Panc1 (cell line): ENCODE measurements at regions not wholly inside any gene's neighbourhood (a gene's known extent, or its start where the extent isn't known, plus 50 kb on each side); places are given as distances from the start of the nearest gene placed in this dataset.

Experiments used
- ATAC-seq: fragments of 200-7000 bp; cut with Tn5 transposase; 2 replicates; pipeline ENCODE4 v1.9.1; 2020; ENCODE audit warnings: mild to moderate bottlenecking, moderate library complexity
- BruUV-seq: library from RNA; stranded (reverse); fragments of 400-500 nt; replicated peaks from 2 replicates; lab custom pipeline; 2021; lab: Mats Ljungman, UMichigan
- CTCF ChIA-PET: fragments of 300-600 bp; sonication (Branson Sonifier 250); formaldehyde crosslinking; loops from one replicate; lab custom pipeline; 2022; ENCODE audit warnings: antibody characterized with exemption; lab: Charles Lee
- POLR2A ChIA-PET: fragments of 300-600 bp; sonication (Branson Sonifier 250); formaldehyde crosslinking; loops from one replicate; lab custom pipeline; 2022; ENCODE audit warnings: antibody characterized with exemption; lab: Charles Lee
- DNase-seq: peaks from one replicate; pipeline ENCODE4 v3.0.0-alpha.2; 2010; ENCODE audit warnings: low read depth, low spot score
- H3K27ac ChIP-seq: 2 replicates; pipeline ENCODE4 v1.5.1; 2011; ENCODE audit warnings: mild to moderate bottlenecking, low read length, inconsistent platforms
- H3K27me3 ChIP-seq: fragments of 200-500 bp; sonication (Bioruptor generic); 2 replicates; pipeline ENCODE4 v1.6.0; 2014; ENCODE audit warnings: low read length, inconsistent platforms; ENCODE audit not compliant: control insufficient read depth, insufficient read depth
- H3K36me3 ChIP-seq: fragments of 200-500 bp; sonication (Bioruptor generic); 2 replicates; pipeline ENCODE4 v1.5.1; 2014; ENCODE audit warnings: inconsistent platforms, mild to moderate bottlenecking, low read length, moderate library complexity; ENCODE audit not compliant: control insufficient read depth, insufficient read depth
- H3K4me1 ChIP-seq: 2 replicates; pipeline ENCODE4 v1.5.1; 2011; ENCODE audit warnings: inconsistent platforms, mild to moderate bottlenecking, low read length, moderate library complexity; ENCODE audit not compliant: control insufficient read depth, insufficient read depth
- H3K4me3 ChIP-seq, 2 experiments: 2 replicates each; pipeline ENCODE4 v1.5.1; 2011 to 2012; ENCODE audit warnings: low read depth in 2 of 2, low read length in 2 of 2, mild to moderate bottlenecking in 2 of 2, inconsistent platforms in 1 of 2, moderate library complexity in 1 of 2
- H3K9me3 ChIP-seq: fragments of 200-500 bp; sonication (Bioruptor generic); 2 replicates; pipeline ENCODE4 v1.5.1; 2014; ENCODE audit warnings: low read depth, mild to moderate bottlenecking, inconsistent platforms, low read length, moderate library complexity; ENCODE audit not compliant: control insufficient read depth, insufficient read depth
- CTCF ChIP-seq: fragments of 450-650 bp; IDR thresholded peaks from 2 replicates; pipeline ENCODE4 v1.5.1; 2017; ENCODE audit warnings: mild to moderate bottlenecking
- POLR2AphosphoS5 ChIP-seq: IDR thresholded peaks from 2 replicates; pipeline ENCODE4 v1.6.1; 2012; ENCODE audit warnings: mild to moderate bottlenecking, low read depth, low read length, moderate library complexity
- REST ChIP-seq, 2 experiments: IDR thresholded peaks; 2 replicates each; pipeline ENCODE4 v1.6.1; 2011 to 2012; ENCODE audit warnings: low read depth in 2 of 2, control low read depth in 1 of 2, low read length in 1 of 2, mild to moderate bottlenecking in 1 of 2, moderate library complexity in 1 of 2; ENCODE audit not compliant: insufficient read depth in 1 of 2
- SIN3A ChIP-seq: IDR thresholded peaks from 2 replicates; pipeline ENCODE4 v1.6.1; 2012; ENCODE audit warnings: low read depth, mild to moderate bottlenecking, low read length, moderate library complexity, borderline replicate concordance; ENCODE audit not compliant: insufficient read depth
- TCF7L2 ChIP-seq: IDR thresholded peaks from 2 replicates; pipeline ENCODE4 v1.6.1; 2011; ENCODE audit warnings: mild to moderate bottlenecking, low read depth, low read length, inconsistent platforms
- in situ Hi-C: cut with HindIII; loops from 2 replicates; pipeline ENCODE4 v1.10.0; 2016; ENCODE audit warnings: low sequenced_read_pairs, low pct_unique_long_range_greater_than_20kb
- intact Hi-C: fragments of 100-400 bp; cut with micrococcal nuclease; formaldehyde crosslinking; loops from one replicate; pipeline ENCODE4 v1.10.0; 2022; ENCODE audit not compliant: unreplicated experiment

DNA sequence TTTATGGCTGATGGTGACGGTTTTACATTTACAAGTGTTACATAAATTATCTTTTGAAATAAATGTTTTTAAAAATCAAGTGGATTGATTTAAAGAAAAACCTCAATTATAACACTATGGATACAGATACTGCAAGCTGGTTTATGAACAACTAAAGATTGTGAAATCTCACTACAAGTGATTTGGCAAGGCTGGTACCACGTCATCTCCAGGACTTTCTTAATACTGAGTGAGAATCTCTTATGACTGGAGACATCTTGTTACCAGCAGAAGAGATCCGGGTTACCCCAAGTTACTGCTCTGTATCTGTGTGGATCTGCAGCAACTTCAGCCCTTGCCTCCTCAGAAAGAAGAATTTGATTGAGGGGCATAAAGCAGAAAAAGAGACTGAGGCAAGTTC, 452.9 kb downstream of the MN1 start:
- H3K27me3 ChIP-seq = no peaks in the 10 kb centered on the region; the same call in 1 of the 2 replicates
- BruUV-seq = no TSS peak
- no peaks in the 10 kb centered on the region for H3K36me3 ChIP-seq
- no peak for ATAC-seq
- H3K9me3 ChIP-seq = no peaks in the 10 kb centered on the region
- no peak for DNase-seq
- no peak overlapping the region for H3K4me3 ChIP-seq
- no peaks in the 10 kb centered on the region for H3K4me1 ChIP-seq
- TF ChIP-seq SIN3A (no peak), REST (IDR thresholded peaks at IDR 0.05; ENCODE audit: insufficient read depth in 1 of 2, low read depth in 2 of 2, low read length in 1 of 2) (no peak), TCF7L2 (no peak), CTCF (no peak), POLR2AphosphoS5 (no peak)
- in situ Hi-C loops (no loop called here), intact Hi-C loops (no loop called here)
- ChIA-PET POLR2A (no interaction called here), CTCF (no interaction called here)
- no peak overlapping the region for H3K27ac ChIP-seq

GRCh38 chr22:27349456-27349855, 452.1 kb downstream of the MN1 start:
- no peak for TF ChIP-seq TCF7L2
- no peak for TF ChIP-seq REST (IDR thresholded peaks at IDR 0.05; ENCODE audit: insufficient read depth in 1 of 2, low read depth in 2 of 2, low read length in 1 of 2)
- no peak for TF ChIP-seq SIN3A
- TF ChIP-seq POLR2AphosphoS5 = no peak
- no peak for TF ChIP-seq CTCF
- no peaks in the 10 kb centered on the region for H3K36me3 ChIP-seq
- intact Hi-C loops = no loop called here
- H3K27me3 ChIP-seq = no peaks in the 10 kb centered on the region; the same call in 1 of the 2 replicates
- ChIA-PET CTCF (no interaction called here), POLR2A (no interaction called here)
- BruUV-seq = no TSS peak
- H3K9me3 ChIP-seq = no peaks in the 10 kb centered on the region
- no peak for DNase-seq
- in situ Hi-C loops = no loop called here
- no peak for ATAC-seq
- no peak overlapping the region for H3K4me3 ChIP-seq
- no peak overlapping the region for H3K27ac ChIP-seq
- H3K4me1 ChIP-seq = no peaks in the 10 kb centered on the region
